Gastrocnemius medialis (tissue), 4 donors: ENCODE measurements at regions not wholly inside any gene's neighbourhood (a gene's known extent, or its start where the extent isn't known, plus 50 kb on each side); places are given as distances from the start of the nearest gene placed in this dataset.
"Not testable (repeated sequence)": the region's sequence is repeated elsewhere in the genome, so short reads cannot be mapped to it uniquely, and the experiment has no call there.

Source experiments
- ATAC-seq, 2 donors: fragments of 150-250 bp; one replicate each; pipeline ENCODE4 v1.9.1; 2016
- DNase-seq, 2 donors: peaks; one replicate each; pipeline ENCODE4 v3.0.0-alpha.2; 2019
- H3K27ac ChIP-seq, 4 donors: fragments of 200-600 bp; sonication (generic); 1 replicate in 1 of 4; 2 replicates in 3 of 4; pipeline ENCODE4 v1.5.1; 2016 to 2018; ENCODE audit warnings: mild to moderate bottlenecking in 2 of 4, moderate library complexity in 1 of 4
- H3K27me3 ChIP-seq, 3 donors: fragments of 200-600 bp; sonication (generic) in 2 of 3; 1 replicate in 1 of 3; 2 replicates in 2 of 3; pipeline versions ENCODE4 v1.5.1 to v1.6.0; 2016 to 2019; ENCODE audit warnings: mild to moderate bottlenecking in 1 of 3, moderate library complexity in 1 of 3
- H3K36me3 ChIP-seq, 2 donors: fragments of 200-600 bp; sonication (generic) in 1 of 2; one replicate each; pipeline ENCODE4 v1.5.1; 2017 to 2018
- H3K4me1 ChIP-seq, 2 donors: fragments of 200-600 bp; sonication (generic) in 1 of 2; one replicate each; pipeline ENCODE4 v1.5.1; 2016 to 2017; ENCODE audit warnings: mild to moderate bottlenecking in 2 of 2
- H3K4me3 ChIP-seq, 4 donors: fragments of 200-600 bp; sonication (generic) in 3 of 4; 1 replicate in 1 of 4; 2 replicates in 3 of 4; pipeline ENCODE4 v1.5.1; 2016 to 2019; ENCODE audit warnings: mild to moderate bottlenecking in 2 of 4
- H3K9me3 ChIP-seq, 3 donors: fragments of 200-600 bp; sonication (generic) in 2 of 3; 1 replicate in 1 of 3; 2 replicates in 2 of 3; pipeline ENCODE4 v1.5.1; 2016 to 2019
- CTCF ChIP-seq, 5 experiments: fragments of 450-650 bp in 3 of 5; fragments of 200-600 bp in 2 of 5; sonication (generic) in 2 of 5; IDR thresholded peaks in 4 of 5; conservative IDR thresholded peaks in 1 of 5; 1 replicate in 4 of 5; 2 replicates in 1 of 5; pipeline ENCODE4 v1.5.1; 2016 to 2019; ENCODE audit warnings: antibody characterized with exemption in 5 of 5, mild to moderate bottlenecking in 3 of 5, moderate library complexity in 3 of 5
- POLR2A ChIP-seq, 2 donors: fragments of 450-650 bp; IDR thresholded peaks; one replicate each; pipeline ENCODE4 v1.6.1; 2017; ENCODE audit warnings: antibody characterized with exemption in 2 of 2, mild to moderate bottlenecking in 2 of 2, moderate library complexity in 2 of 2
- in situ Hi-C, 4 donors: fragments of 200-750 bp; cut with MboI; loops; one replicate each; pipeline versions ENCODE4 v1.15.0 to v1.8.0; 2017; ENCODE audit warnings: low sequenced_read_pairs in 4 of 4
- intact Hi-C: fragments of 100-400 bp; cut with DNase I; formaldehyde crosslinking; loops from one replicate; pipeline ENCODE4 v1.15.1; 2023; ENCODE audit warnings: low total_unique reads

DNA sequence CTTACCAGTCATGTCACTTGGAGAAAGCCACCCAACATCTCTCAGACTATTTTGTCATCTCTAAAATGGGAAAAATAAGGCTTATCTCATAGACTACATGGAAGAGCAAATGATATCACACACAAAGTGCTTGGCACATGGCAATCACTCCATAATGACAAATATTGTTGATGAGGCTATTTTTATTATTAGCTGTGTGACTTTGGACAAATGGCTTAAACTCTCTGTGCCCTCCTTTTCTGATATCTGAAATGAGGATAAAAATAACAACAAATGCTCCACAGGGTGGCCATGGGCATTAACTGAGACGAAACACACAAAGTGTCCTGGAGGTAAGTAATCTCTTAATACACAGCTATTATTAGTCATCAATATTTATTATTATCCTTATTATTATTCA is 125.5 kb upstream of the HAND1 start:
- intact Hi-C loops, result no loop called here
- Histone ChIP-seq H3K9me3 (no peaks in the 10 kb centered on the region), H3K27me3 (peaks cover 0 to 9% (median 8%) of the 10 kb centered on the region in 3 donors), H3K4me3 (no peak overlapping the region), H3K4me1 (no peaks in the 10 kb centered on the region), H3K27ac (no peak overlapping the region), H3K36me3 (no peaks in the 10 kb centered on the region)
- in situ Hi-C loops, result no loop called here
- TF ChIP-seq CTCF (IDR thresholded peaks at IDR 0.05 in 4 of 5, conservative IDR thresholded peaks at IDR 0.05 in 1 of 5) (no peak), POLR2A (IDR thresholded peaks at IDR 0.05) (no peak)
- no peak for DNase-seq
- ATAC-seq, result no peak

GRCh38 chr5:154603011-154603410 is 125.0 kb upstream of the HAND1 start:
- Histone ChIP-seq H3K4me3 (no peak overlapping the region), H3K9me3 (no peaks in the 10 kb centered on the region), H3K27me3 (peaks cover 0 to 9% (median 8%) of the 10 kb centered on the region in 3 donors), H3K27ac (no peak overlapping the region), H3K36me3 (no peaks in the 10 kb centered on the region), H3K4me1 (no peaks in the 10 kb centered on the region)
- in situ Hi-C loops, result no loop called here
- DNase-seq (no peak), ATAC-seq (no peak)
- intact Hi-C loops, result no loop called here
- TF ChIP-seq CTCF (IDR thresholded peaks at IDR 0.05 in 4 of 5, conservative IDR thresholded peaks at IDR 0.05 in 1 of 5) (no peak), POLR2A (IDR thresholded peaks at IDR 0.05) (no peak)

DNA sequence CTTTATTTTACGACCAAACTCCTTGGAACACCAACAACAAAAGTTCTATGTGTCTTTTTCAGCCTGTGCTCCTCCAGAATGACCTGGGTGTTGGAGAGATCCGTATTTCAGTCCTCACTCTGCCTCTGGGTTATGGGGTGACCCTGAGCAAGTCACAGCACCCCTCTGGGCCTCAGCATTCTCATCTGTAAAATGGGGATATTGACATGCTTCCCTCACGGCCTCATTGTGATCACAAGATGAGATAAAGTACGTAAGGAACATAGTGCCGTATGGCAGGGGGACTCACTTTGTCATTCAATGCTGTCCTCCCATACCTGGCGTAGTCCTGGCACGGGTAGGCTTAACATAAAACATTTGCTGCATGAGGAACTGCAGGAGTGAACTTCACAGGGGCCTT is 123.0 kb upstream of the HAND1 start:
- DNase-seq (no peak), ATAC-seq (no peak)
- TF ChIP-seq POLR2A (IDR thresholded peaks at IDR 0.05) (no peak), CTCF (IDR thresholded peaks at IDR 0.05 in 4 of 5, conservative IDR thresholded peaks at IDR 0.05 in 1 of 5) (no peak)
- Histone ChIP-seq H3K9me3 (no peaks in the 10 kb centered on the region), H3K36me3 (no peaks in the 10 kb centered on the region), H3K27ac (no peak overlapping the region), H3K4me3 (no peak overlapping the region), H3K4me1 (no peaks in the 10 kb centered on the region), H3K27me3 (peaks cover 0 to 9% (median 8%) of the 10 kb centered on the region in 3 donors)
- in situ Hi-C loops, result no loop called here
- intact Hi-C loops, result no loop called here

GRCh38 chr5:154598021-154598420 is 120.0 kb upstream of the HAND1 start:
- H3K27me3 ChIP-seq, result peaks cover 0 to 2% (median 0%) of the 10 kb centered on the region in 3 donors
- H3K27ac ChIP-seq, result no peak overlapping the region
- H3K9me3 ChIP-seq, result no peaks in the 10 kb centered on the region
- H3K4me3 ChIP-seq, result no peak overlapping the region
- no peak for DNase-seq
- no peak for ATAC-seq
- H3K4me1 ChIP-seq, result no peaks in the 10 kb centered on the region
- intact Hi-C loops, result no loop called here
- H3K36me3 ChIP-seq, result no peaks in the 10 kb centered on the region
- TF ChIP-seq CTCF (IDR thresholded peaks at IDR 0.05 in 4 of 5, conservative IDR thresholded peaks at IDR 0.05 in 1 of 5), result no peak
- no peak for TF ChIP-seq POLR2A (IDR thresholded peaks at IDR 0.05)
- in situ Hi-C loops, result no loop called here

DNA sequence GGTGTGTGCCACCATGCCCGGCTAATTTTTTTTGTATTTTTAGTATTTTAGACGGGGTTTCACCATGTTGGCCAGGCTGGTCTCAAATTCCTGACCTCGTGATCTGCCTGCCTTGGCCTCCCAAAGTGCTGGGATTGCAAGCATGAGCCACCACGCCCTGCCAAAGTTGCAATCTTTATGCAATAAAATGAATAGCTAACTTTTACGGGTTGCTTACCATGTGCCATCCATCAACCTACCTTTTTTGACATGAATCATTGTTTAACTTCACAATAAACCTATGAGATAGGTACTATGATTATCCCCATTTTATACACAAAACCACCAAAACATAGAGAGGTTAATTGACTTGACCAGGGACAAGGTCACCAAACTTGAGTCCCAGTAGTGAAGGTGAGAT is 118.8 kb upstream of the HAND1 start:
- H3K9me3 ChIP-seq, ATAC-seq, H3K36me3 ChIP-seq, H3K27me3 ChIP-seq, DNase-seq, H3K4me1 ChIP-seq, H3K4me3 ChIP-seq, in situ Hi-C loops, H3K27ac ChIP-seq, intact Hi-C loops: not testable (repeated sequence)
